Endothelial cell of umbilical vein (primary cell): ENCODE measurements at regions not wholly inside any gene's neighbourhood (a gene's known extent, or its start where the extent isn't known, plus 50 kb on each side); places are given as distances from the start of the nearest gene placed in this dataset.

Experiments used
- BruUV-seq: library from RNA; stranded (reverse); fragments of 400-500 nt; replicated peaks from 2 replicates; lab custom pipeline; 2021; lab: Mats Ljungman, UMichigan
- CTCF ChIA-PET: fragments of 300-600, 350-600 bp; sonication (Branson Sonifier 250); formaldehyde crosslinking; loops from one replicate; lab custom pipeline; 2021; ENCODE audit warnings: antibody characterized with exemption, inconsistent platforms; lab: Charles Lee
- POLR2A ChIA-PET: fragments of 300-600, 350-600 bp; sonication (Branson Sonifier 250); formaldehyde crosslinking; loops from one replicate; lab custom pipeline; 2021; ENCODE audit warnings: antibody characterized with exemption, inconsistent platforms; lab: Charles Lee
- DNase-seq: peaks from one replicate; pipeline ENCODE4 v3.0.0-alpha.2; 2011; ENCODE audit warnings: low read depth, low spot score
- FAIRE-seq: peaks from 2 replicates; lab custom pipeline; 2011; peaks lifted over from hg19 to GRCh38; lab: Jason Lieb, UNC
- H2AFZ ChIP-seq: 2 replicates; pipeline ENCODE4 v1.6.0; 2012; ENCODE audit warnings: low read depth, low read length, control low read depth, inconsistent platforms
- H3K27ac ChIP-seq: 2 replicates; pipeline ENCODE4 v1.5.1; 2011; ENCODE audit warnings: low read depth, mild to moderate bottlenecking, control low read depth, low read length, moderate library complexity; ENCODE audit not compliant: insufficient read depth
- H3K27me3 ChIP-seq, 2 experiments: 2 replicates each; pipeline versions ENCODE4 v1.6.0 to v1.6.1; 2011; ENCODE audit warnings: low read length in 2 of 2, mixed read lengths in 1 of 2; ENCODE audit not compliant: control insufficient read depth in 2 of 2, insufficient read depth in 2 of 2
- H3K36me3 ChIP-seq, 2 experiments: 2 replicates in 1 of 2; 3 replicates in 1 of 2; pipeline ENCODE4 v1.5.1; 2011; ENCODE audit warnings: low read length in 2 of 2, mild to moderate bottlenecking in 1 of 2, moderate library complexity in 1 of 2; ENCODE audit not compliant: control insufficient read depth in 2 of 2, insufficient read depth in 2 of 2; ENCODE audit errors: extremely low read depth in 1 of 2
- H3K4me1 ChIP-seq: 3 replicates; pipeline ENCODE4 v1.5.1; 2011; ENCODE audit warnings: mild to moderate bottlenecking, low read length; ENCODE audit not compliant: control insufficient read depth, insufficient read depth; ENCODE audit errors: extremely low read depth
- H3K4me2 ChIP-seq: 2 replicates; pipeline ENCODE4 v1.6.1; 2011; ENCODE audit warnings: low read length, control low read depth, mixed read lengths; ENCODE audit not compliant: insufficient read depth
- H3K4me3 ChIP-seq, 3 experiments: fragments of 200-600 bp in 1 of 3; sonication (generic), shearing (Covaris generic) in 1 of 3; replicated peaks in 1 of 3; 2 replicates each; pipeline ENCODE4 v1.5.1; 2011 to 2016; ENCODE audit warnings: control low read depth in 3 of 3, low read length in 3 of 3, mild to moderate bottlenecking in 2 of 3, inconsistent platforms in 1 of 3, low read depth in 1 of 3, moderate library complexity in 1 of 3; ENCODE audit not compliant: insufficient read depth in 1 of 3
- H3K79me2 ChIP-seq: 2 replicates; pipeline ENCODE4 v1.6.0; 2012; ENCODE audit warnings: low read length, inconsistent platforms; ENCODE audit not compliant: control insufficient read depth, insufficient read depth
- H3K9ac ChIP-seq: replicated peaks from 2 replicates; pipeline ENCODE3; 2011; ENCODE audit warnings: low read length, control low read depth; ENCODE audit not compliant: insufficient read depth; ENCODE audit errors: extremely low read depth
- H3K9me1 ChIP-seq: replicated peaks from 3 replicates; pipeline ENCODE4 v1.6.0; 2011; ENCODE audit warnings: mild to moderate bottlenecking, low read length; ENCODE audit not compliant: control insufficient read depth, insufficient read depth; ENCODE audit errors: extremely low read depth
- H3K9me3 ChIP-seq: replicated peaks from 2 replicates; pipeline ENCODE4 v1.5.1; 2012; ENCODE audit warnings: low read length, inconsistent platforms; ENCODE audit not compliant: control insufficient read depth, insufficient read depth
- H4K20me1 ChIP-seq: replicated peaks from 2 replicates; pipeline ENCODE3; 2011; ENCODE audit warnings: mild to moderate bottlenecking, low read length; ENCODE audit not compliant: control insufficient read depth, insufficient read depth; ENCODE audit errors: extremely low read depth
- CTCF ChIP-seq, 2 donors: IDR thresholded peaks; 1 replicate in 1 of 2; 2 replicates in 1 of 2; pipeline ENCODE4 v1.5.1; 2011; ENCODE audit warnings: low read length in 2 of 2, mild to moderate bottlenecking in 2 of 2, moderate library complexity in 2 of 2, control low read depth in 1 of 2, inconsistent platforms in 1 of 2, low read depth in 1 of 2; ENCODE audit not compliant: insufficient read depth in 1 of 2; ENCODE audit errors: extremely low read depth in 1 of 2
- EZH2 ChIP-seq: IDR thresholded peaks from 2 replicates; pipeline ENCODE4 v1.6.1; 2012; ENCODE audit warnings: borderline replicate concordance, low read depth, mild to moderate bottlenecking, moderate library complexity, low read length, inconsistent platforms; ENCODE audit not compliant: severe bottlenecking
- FOS ChIP-seq: IDR thresholded peaks from 2 replicates; pipeline ENCODE4 v1.6.1; 2011; ENCODE audit warnings: mild to moderate bottlenecking, low read length, moderate library complexity, borderline replicate concordance; ENCODE audit not compliant: insufficient read depth
- GATA2 ChIP-seq: IDR thresholded peaks from 2 replicates; pipeline ENCODE4 v1.7.0; 2011; ENCODE audit warnings: low read depth, mild to moderate bottlenecking, moderate library complexity, mixed read lengths, low read length; ENCODE audit not compliant: insufficient read length, insufficient read depth
- JUN ChIP-seq: IDR thresholded peaks from 2 replicates; pipeline ENCODE4 v1.6.1; 2011; ENCODE audit warnings: borderline replicate concordance, low read depth; ENCODE audit not compliant: insufficient read length, insufficient read depth
- MAX ChIP-seq: IDR thresholded peaks from 2 replicates; pipeline ENCODE4 v1.6.1; 2011; ENCODE audit not compliant: insufficient read depth, insufficient read length
- MYC ChIP-seq: IDR thresholded peaks from one replicate; pipeline ENCODE4 v1.6.1; 2011; ENCODE audit warnings: mild to moderate bottlenecking, low read depth, low read length
- POLR2A ChIP-seq: IDR thresholded peaks from 2 replicates; pipeline ENCODE4 v1.6.1; 2012; ENCODE audit warnings: low read depth, mild to moderate bottlenecking, control low read depth, low read length
- POLR2AphosphoS5 ChIP-seq: IDR thresholded peaks from 2 replicates; pipeline ENCODE4 v1.6.1; 2012; ENCODE audit warnings: low read depth, mild to moderate bottlenecking, control low read depth, low read length, moderate library complexity; ENCODE audit not compliant: insufficient read depth
- dilution Hi-C: fragments of 300-500 bp; cut with MboI; formaldehyde crosslinking; loops from one replicate; pipeline ENCODE4 v1.15.0; 2019; ENCODE audit warnings: low sequenced_read_pairs; ENCODE audit not compliant: extremely low pct_ligation_motif_present
- intact Hi-C: fragments of 100-400 bp; cut with micrococcal nuclease; formaldehyde crosslinking; loops from one replicate; pipeline ENCODE4 v1.10.0; 2022

GRCh38 chr22:48353116-48353947 is 1474.3 kb downstream of the BRD1 start:
- Histone ChIP-seq H3K27me3 (no peaks in the 10 kb centered on the region), H3K4me2 (no peak overlapping the region), H2AFZ (no peak overlapping the region), H3K9ac (no peak overlapping the region), H3K79me2 (no peaks in the 10 kb centered on the region), H3K9me1 (no peaks in the 10 kb centered on the region), H3K4me3 (no peak overlapping the region), H3K36me3 (no peaks in the 10 kb centered on the region), H4K20me1 (no peaks in the 10 kb centered on the region), H3K9me3 (peaks cover 11% of the 10 kb centered on the region), H3K27ac (no peak overlapping the region), H3K4me1 (no peaks in the 10 kb centered on the region)
- POLR2A ChIA-PET = no interaction called here
- no peak for TF ChIP-seq EZH2
- dilution Hi-C loops (no loop called here), intact Hi-C loops (no loop called here)
- no peak for DNase-seq
- FAIRE-seq = no peak
- CTCF ChIA-PET = no interaction called here
- BruUV-seq = no TSS peak

- no peaks in the 10 kb centered on the region for H3K27me3 ChIP-seq
These were observed 1475.4 kb downstream of the BRD1 start for GRCh38 chr22:48352086-48352911.

More at GRCh38 chr22:48352086-48352911, 1475.4 kb downstream of the BRD1 start:
- H3K27ac ChIP-seq = no peak overlapping the region
- dilution Hi-C loops (no loop called here), intact Hi-C loops (no loop called here)
- H3K4me1 ChIP-seq = no peaks in the 10 kb centered on the region
- H3K9me3 ChIP-seq = peaks cover 11% of the 10 kb centered on the region
- H3K9ac ChIP-seq = no peak overlapping the region
- DNase-seq (no peak), FAIRE-seq (no peak)
- BruUV-seq = no TSS peak
- no peaks in the 10 kb centered on the region for H3K9me1 ChIP-seq
- ChIA-PET CTCF (no interaction called here), POLR2A (no interaction called here)
- H2AFZ ChIP-seq = no peak overlapping the region
- H3K4me3 ChIP-seq = no peak overlapping the region
- H3K36me3 ChIP-seq = no peaks in the 10 kb centered on the region
- TF ChIP-seq MAX (no peak), GATA2 (no peak), FOS (no peak), POLR2A (no peak), CTCF (IDR thresholded peaks at IDR 0.05; ENCODE audit: extremely low read depth in 1 of 2, insufficient read depth in 1 of 2, low read depth in 1 of 2, low read length in 2 of 2) (no peak), JUN (no peak), POLR2AphosphoS5 (no peak), EZH2 (no peak), MYC (no peak)
- no peaks in the 10 kb centered on the region for H4K20me1 ChIP-seq
- H3K79me2 ChIP-seq = no peaks in the 10 kb centered on the region
- H3K4me2 ChIP-seq = no peak overlapping the region
